ENCODE measurements at regions not wholly inside any gene's neighbourhood (a gene's known extent, or its start where the extent isn't known, plus 50 kb on each side); places are given as distances from the start of the nearest gene placed in this dataset.

DNA sequence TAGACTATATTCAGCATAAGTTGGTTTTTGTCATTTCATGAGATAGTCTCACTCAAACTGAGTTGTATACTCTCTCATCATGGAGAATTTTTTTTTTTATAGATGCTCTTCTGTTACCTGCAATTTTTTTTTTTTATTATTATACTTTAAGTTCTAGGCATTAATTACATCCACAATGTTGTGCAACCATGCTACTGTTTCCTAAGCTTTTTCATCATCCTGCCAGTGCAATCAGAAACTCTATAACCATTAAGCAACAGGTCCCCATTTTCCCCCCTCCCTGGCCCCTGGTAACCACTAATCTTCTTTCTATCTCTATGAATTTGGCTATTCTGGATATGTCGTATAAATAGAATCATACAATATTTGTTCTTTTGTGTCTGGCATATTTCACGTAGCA is 321.6 kb downstream of the STIM2 start:
- TF ChIP-seq, protein P1, sequence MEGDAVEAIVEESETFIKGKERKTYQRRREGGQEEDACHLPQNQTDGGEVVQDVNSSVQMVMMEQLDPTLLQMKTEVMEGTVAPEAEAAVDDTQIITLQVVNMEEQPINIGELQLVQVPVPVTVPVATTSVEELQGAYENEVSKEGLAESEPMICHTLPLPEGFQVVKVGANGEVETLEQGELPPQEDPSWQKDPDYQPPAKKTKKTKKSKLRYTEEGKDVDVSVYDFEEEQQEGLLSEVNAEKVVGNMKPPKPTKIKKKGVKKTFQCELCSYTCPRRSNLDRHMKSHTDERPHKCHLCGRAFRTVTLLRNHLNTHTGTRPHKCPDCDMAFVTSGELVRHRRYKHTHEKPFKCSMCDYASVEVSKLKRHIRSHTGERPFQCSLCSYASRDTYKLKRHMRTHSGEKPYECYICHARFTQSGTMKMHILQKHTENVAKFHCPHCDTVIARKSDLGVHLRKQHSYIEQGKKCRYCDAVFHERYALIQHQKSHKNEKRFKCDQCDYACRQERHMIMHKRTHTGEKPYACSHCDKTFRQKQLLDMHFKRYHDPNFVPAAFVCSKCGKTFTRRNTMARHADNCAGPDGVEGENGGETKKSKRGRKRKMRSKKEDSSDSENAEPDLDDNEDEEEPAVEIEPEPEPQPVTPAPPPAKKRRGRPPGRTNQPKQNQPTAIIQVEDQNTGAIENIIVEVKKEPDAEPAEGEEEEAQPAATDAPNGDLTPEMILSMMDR (conservative IDR thresholded peaks at IDR 0.05; ENCODE audit: low read depth in 2 of 2): no peak
- TF ChIP-seq EZH2 (IDR thresholded peaks at IDR 0.05; ENCODE audit: low read depth, unreplicated experiment) (no peak), CREB1 (CRISPR knock-in tag; IDR thresholded peaks at IDR 0.05; ENCODE audit: low read depth) (no peak)
- TF ChIP-seq, protein P2, sequence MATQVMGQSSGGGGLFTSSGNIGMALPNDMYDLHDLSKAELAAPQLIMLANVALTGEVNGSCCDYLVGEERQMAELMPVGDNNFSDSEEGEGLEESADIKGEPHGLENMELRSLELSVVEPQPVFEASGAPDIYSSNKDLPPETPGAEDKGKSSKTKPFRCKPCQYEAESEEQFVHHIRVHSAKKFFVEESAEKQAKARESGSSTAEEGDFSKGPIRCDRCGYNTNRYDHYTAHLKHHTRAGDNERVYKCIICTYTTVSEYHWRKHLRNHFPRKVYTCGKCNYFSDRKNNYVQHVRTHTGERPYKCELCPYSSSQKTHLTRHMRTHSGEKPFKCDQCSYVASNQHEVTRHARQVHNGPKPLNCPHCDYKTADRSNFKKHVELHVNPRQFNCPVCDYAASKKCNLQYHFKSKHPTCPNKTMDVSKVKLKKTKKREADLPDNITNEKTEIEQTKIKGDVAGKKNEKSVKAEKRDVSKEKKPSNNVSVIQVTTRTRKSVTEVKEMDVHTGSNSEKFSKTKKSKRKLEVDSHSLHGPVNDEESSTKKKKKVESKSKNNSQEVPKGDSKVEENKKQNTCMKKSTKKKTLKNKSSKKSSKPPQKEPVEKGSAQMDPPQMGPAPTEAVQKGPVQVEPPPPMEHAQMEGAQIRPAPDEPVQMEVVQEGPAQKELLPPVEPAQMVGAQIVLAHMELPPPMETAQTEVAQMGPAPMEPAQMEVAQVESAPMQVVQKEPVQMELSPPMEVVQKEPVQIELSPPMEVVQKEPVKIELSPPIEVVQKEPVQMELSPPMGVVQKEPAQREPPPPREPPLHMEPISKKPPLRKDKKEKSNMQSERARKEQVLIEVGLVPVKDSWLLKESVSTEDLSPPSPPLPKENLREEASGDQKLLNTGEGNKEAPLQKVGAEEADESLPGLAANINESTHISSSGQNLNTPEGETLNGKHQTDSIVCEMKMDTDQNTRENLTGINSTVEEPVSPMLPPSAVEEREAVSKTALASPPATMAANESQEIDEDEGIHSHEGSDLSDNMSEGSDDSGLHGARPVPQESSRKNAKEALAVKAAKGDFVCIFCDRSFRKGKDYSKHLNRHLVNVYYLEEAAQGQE (IDR thresholded peaks at IDR 0.05; ENCODE audit: unreplicated experiment): no peak
